Skeletal muscle tissue (tissue), 3 donors: ENCODE measurements at regions not wholly inside any gene's neighbourhood (a gene's known extent, or its start where the extent isn't known, plus 50 kb on each side); places are given as distances from the start of the nearest gene placed in this dataset.
"Not testable (repeated sequence)": the region's sequence is repeated elsewhere in the genome, so short reads cannot be mapped to it uniquely, and the experiment has no call there.

Experiments
- H3K27ac ChIP-seq: one replicate; pipeline ENCODE4 v1.7.0; 2013; ENCODE audit warnings: mild to moderate bottlenecking, low read depth, low read length, inconsistent platforms
- H3K27me3 ChIP-seq, 3 donors: one replicate each; pipeline ENCODE4 v1.7.0; 2013; ENCODE audit warnings: low read length in 3 of 3; ENCODE audit not compliant: control insufficient read depth in 3 of 3, insufficient read depth in 3 of 3
- H3K36me3 ChIP-seq, 3 donors: one replicate each; pipeline ENCODE4 v1.7.0; 2013; ENCODE audit warnings: low read length in 3 of 3; ENCODE audit not compliant: control insufficient read depth in 3 of 3, insufficient read depth in 3 of 3
- H3K4me1 ChIP-seq, 3 donors: one replicate each; pipeline ENCODE4 v1.7.0; 2013; ENCODE audit warnings: low read length in 3 of 3, mild to moderate bottlenecking in 3 of 3; ENCODE audit not compliant: control insufficient read depth in 3 of 3, insufficient read depth in 3 of 3
- H3K4me3 ChIP-seq, 3 donors: one replicate each; pipeline ENCODE4 v1.7.0; 2013; ENCODE audit warnings: low read length in 3 of 3
- H3K9ac ChIP-seq, 3 donors: one replicate each; pipeline ENCODE4 v1.7.0; 2013; ENCODE audit warnings: low read length in 3 of 3, mild to moderate bottlenecking in 3 of 3, moderate library complexity in 2 of 3, low read depth in 1 of 3
- H3K9me3 ChIP-seq, 3 donors: one replicate each; pipeline ENCODE4 v1.7.0; 2013; ENCODE audit warnings: low read length in 3 of 3; ENCODE audit not compliant: control insufficient read depth in 3 of 3
- donor health status: Osteomylitis.

- not testable (repeated sequence) for H3K27me3 ChIP-seq, H3K27ac ChIP-seq, H3K4me3 ChIP-seq, H3K9me3 ChIP-seq, H3K36me3 ChIP-seq, H3K4me1 ChIP-seq, H3K9ac ChIP-seq
Measured at GRCh38 chr4:67380702-67381405, 164.4 kb downstream of the CENPC start.

GRCh38 chr4:67380154-67380553, 165.1 kb downstream of the CENPC start:
- no peak overlapping the region for H3K4me3 ChIP-seq
- no peak overlapping the region for H3K27ac ChIP-seq
- no peaks in the 10 kb centered on the region for H3K9me3 ChIP-seq
- no peaks in the 10 kb centered on the region for H3K4me1 ChIP-seq
- no peak overlapping the region for H3K9ac ChIP-seq
- H3K36me3 ChIP-seq: no peaks in the 10 kb centered on the region
- H3K27me3 ChIP-seq: no peaks in the 10 kb centered on the region

- Histone ChIP-seq H3K27ac (no peak overlapping the region), H3K4me3 (no peak overlapping the region), H3K4me1 (no peaks in the 10 kb centered on the region), H3K9ac (no peak overlapping the region), H3K27me3 (no peaks in the 10 kb centered on the region), H3K36me3 (no peaks in the 10 kb centered on the region), H3K9me3 (no peaks in the 10 kb centered on the region)
Measured at GRCh38 chr4:67375291-67375690, 170.0 kb downstream of the CENPC start.

GRCh38 chr4:67371615-67372014, 173.7 kb downstream of the CENPC start:
- Histone ChIP-seq H3K4me3 (no peak overlapping the region), H3K27ac (no peak overlapping the region), H3K9ac (no peak overlapping the region)

GRCh38 chr4:67366311-67366861, 178.9 kb downstream of the CENPC start:
- Histone ChIP-seq H3K4me1 (no peaks in the 10 kb centered on the region), H3K27me3 (no peaks in the 10 kb centered on the region), H3K9ac (no peak overlapping the region), H3K4me3 (no peak overlapping the region), H3K36me3 (no peaks in the 10 kb centered on the region), H3K9me3 (no peaks in the 10 kb centered on the region), H3K27ac (no peak overlapping the region)

More at GRCh38 chr4:67371615-67372014, 173.7 kb downstream of the CENPC start:
- Histone ChIP-seq H3K36me3 (no peaks in the 10 kb centered on the region), H3K9me3 (no peaks in the 10 kb centered on the region), H3K27me3 (no peaks in the 10 kb centered on the region), H3K4me1 (no peaks in the 10 kb centered on the region)

GRCh38 chr4:67365661-67366245, 179.6 kb downstream of the CENPC start:
- no peaks in the 10 kb centered on the region for H3K36me3 ChIP-seq
- no peaks in the 10 kb centered on the region for H3K9me3 ChIP-seq
- no peaks in the 10 kb centered on the region for H3K4me1 ChIP-seq
- H3K9ac ChIP-seq: no peak overlapping the region
- no peak overlapping the region for H3K4me3 ChIP-seq
- no peak overlapping the region for H3K27ac ChIP-seq
- H3K27me3 ChIP-seq: no peaks in the 10 kb centered on the region

- no peak overlapping the region for H3K27ac ChIP-seq
- H3K9me3 ChIP-seq: no peaks in the 10 kb centered on the region
- no peaks in the 10 kb centered on the region for H3K4me1 ChIP-seq
- no peaks in the 10 kb centered on the region for H3K27me3 ChIP-seq
- H3K36me3 ChIP-seq: no peaks in the 10 kb centered on the region
- no peak overlapping the region for H3K9ac ChIP-seq
- H3K4me3 ChIP-seq: no peak overlapping the region
Measured at GRCh38 chr4:67355806-67356205, 189.5 kb downstream of the CENPC start.

- Histone ChIP-seq H3K9ac (no peak overlapping the region), H3K36me3 (no peaks in the 10 kb centered on the region), H3K9me3 (no peaks in the 10 kb centered on the region), H3K27me3 (no peaks in the 10 kb centered on the region), H3K4me3 (no peak overlapping the region), H3K27ac (no peak overlapping the region), H3K4me1 (no peaks in the 10 kb centered on the region)
Measured at GRCh38 chr4:67346654-67347053, 198.6 kb downstream of the CENPC start.

- H3K9me3 ChIP-seq: no peaks in the 10 kb centered on the region
- H3K9ac ChIP-seq: no peak overlapping the region
Measured at GRCh38 chr4:67344594-67345380, 200.5 kb downstream of the CENPC start.

GRCh38 chr4:67343199-67343598, 202.1 kb downstream of the CENPC start:
- Histone ChIP-seq H3K27me3 (no peaks in the 10 kb centered on the region), H3K36me3 (no peaks in the 10 kb centered on the region), H3K4me3 (no peak overlapping the region), H3K9ac (no peak overlapping the region), H3K27ac (no peak overlapping the region), H3K9me3 (no peaks in the 10 kb centered on the region), H3K4me1 (no peaks in the 10 kb centered on the region)

More at GRCh38 chr4:67344594-67345380, 200.5 kb downstream of the CENPC start:
- Histone ChIP-seq H3K4me1 (no peaks in the 10 kb centered on the region), H3K27ac (no peak overlapping the region), H3K4me3 (no peak overlapping the region), H3K27me3 (no peaks in the 10 kb centered on the region), H3K36me3 (no peaks in the 10 kb centered on the region)
